HG02938 (cell line): ENCODE measurements at regions not wholly inside any gene's neighbourhood (a gene's known extent, or its start where the extent isn't known, plus 50 kb on each side); places are given as distances from the start of the nearest gene placed in this dataset.

Experiments used
- ATAC-seq: cut with Tn5 transposase; IDR thresholded peaks from one replicate; pipeline ENCODE4 v1.9.1; 2021; ENCODE audit warnings: mild to moderate bottlenecking, moderate library complexity; ENCODE audit not compliant: unreplicated experiment

- no peak for ATAC-seq
Measured at GRCh38 chr14:98965076-98965475, 306.9 kb downstream of the BCL11B start.

- no peak for ATAC-seq
Measured at GRCh38 chr14:98966016-98966415, 306.0 kb downstream of the BCL11B start.

GRCh38 chr14:98966475-98967162, 305.4 kb downstream of the BCL11B start:
- no peak for ATAC-seq

GRCh38 chr14:98974113-98974512, 297.9 kb downstream of the BCL11B start:
- ATAC-seq: no peak

- ATAC-seq: no peak
Measured at GRCh38 chr14:98976271-98976670, 295.7 kb downstream of the BCL11B start.

- no peak for ATAC-seq
Measured at GRCh38 chr14:98977451-98977850, 294.5 kb downstream of the BCL11B start.

- no peak for ATAC-seq
Measured at GRCh38 chr14:98982986-98983385, 289.0 kb downstream of the BCL11B start.

- ATAC-seq: no peak
Measured at GRCh38 chr14:98984027-98984718, 287.8 kb downstream of the BCL11B start.

- no peak for ATAC-seq
Measured at GRCh38 chr14:98984719-98985041, 287.3 kb downstream of the BCL11B start.

GRCh38 chr14:98993818-98994217, 278.2 kb downstream of the BCL11B start:
- ATAC-seq: no peak

GRCh38 chr14:98994561-98994960, 277.4 kb downstream of the BCL11B start:
- ATAC-seq: no peak

- ATAC-seq: no peak
Measured at GRCh38 chr14:98997526-98998205, 274.3 kb downstream of the BCL11B start.

- no peak for ATAC-seq
Measured at GRCh38 chr14:98999345-98999744, 272.7 kb downstream of the BCL11B start.

- no peak for ATAC-seq
Measured at GRCh38 chr14:98999901-99000300, 272.1 kb downstream of the BCL11B start.

GRCh38 chr14:99001241-99001640, 270.8 kb downstream of the BCL11B start:
- ATAC-seq: no peak

- ATAC-seq: no peak
Measured at GRCh38 chr14:99003646-99004045, 268.4 kb downstream of the BCL11B start.

- ATAC-seq: no peak
Measured at GRCh38 chr14:99004112-99004511, 267.9 kb downstream of the BCL11B start.

GRCh38 chr14:99006276-99006675, 265.7 kb downstream of the BCL11B start:
- no peak for ATAC-seq

- ATAC-seq: no peak
Measured at GRCh38 chr14:99007795-99008194, 264.2 kb downstream of the BCL11B start.

- no peak for ATAC-seq
Measured at GRCh38 chr14:99009871-99010270, 262.1 kb downstream of the BCL11B start.

GRCh38 chr14:99011385-99011784, 260.6 kb downstream of the BCL11B start:
- ATAC-seq: no peak

- ATAC-seq: no peak
Measured at GRCh38 chr14:99012703-99013102, 259.3 kb downstream of the BCL11B start.
